Fibroblast of the conjunctiva (primary cell): ENCODE measurements at regions not wholly inside any gene's neighbourhood (a gene's known extent, or its start where the extent isn't known, plus 50 kb on each side); places are given as distances from the start of the nearest gene placed in this dataset.

Experiments
- DNase-seq: peaks from one replicate; pipeline ENCODE4 v3.0.0-alpha.2; 2010; ENCODE audit warnings: low read depth

GRCh38 chr6:81864124-81864523 lies 111.6 kb upstream of the TENT5A start:
- no peak for DNase-seq

- no peak for DNase-seq
Observed at GRCh38 chr6:81863123-81863522, 110.6 kb upstream of the TENT5A start.

GRCh38 chr6:81861281-81861680 lies 108.8 kb upstream of the TENT5A start:
- no peak for DNase-seq

- DNase-seq = peak; percentile 6
Observed at GRCh38 chr6:81859884-81860283, 107.4 kb upstream of the TENT5A start.

GRCh38 chr6:81857812-81858211 lies 105.3 kb upstream of the TENT5A start:
- no peak for DNase-seq

GRCh38 chr6:81856872-81857271 lies 104.4 kb upstream of the TENT5A start:
- no peak for DNase-seq

GRCh38 chr6:81854474-81854873 lies 102.0 kb upstream of the TENT5A start:
- no peak for DNase-seq

GRCh38 chr6:81853975-81854374 lies 101.5 kb upstream of the TENT5A start:
- no peak for DNase-seq

GRCh38 chr6:81849248-81849647 lies 96.8 kb upstream of the TENT5A start:
- DNase-seq = no peak

- DNase-seq = no peak
Observed at GRCh38 chr6:81847866-81848265, 95.4 kb upstream of the TENT5A start.

- DNase-seq = no peak
Observed at GRCh38 chr6:81844686-81845085, 92.2 kb upstream of the TENT5A start.

- no peak for DNase-seq
Observed at GRCh38 chr6:81843302-81843701, 90.8 kb upstream of the TENT5A start.

GRCh38 chr6:81842254-81842653 lies 89.8 kb upstream of the TENT5A start:
- no peak for DNase-seq

GRCh38 chr6:81838724-81839426 lies 86.4 kb upstream of the TENT5A start:
- no peak for DNase-seq

GRCh38 chr6:81838031-81838430 lies 85.5 kb upstream of the TENT5A start:
- no peak for DNase-seq

GRCh38 chr6:81834141-81834681 lies 81.7 kb upstream of the TENT5A start:
- no peak for DNase-seq

GRCh38 chr6:81832304-81832703 lies 79.8 kb upstream of the TENT5A start:
- no peak for DNase-seq

- DNase-seq = no peak
Observed at GRCh38 chr6:81831274-81831673, 78.8 kb upstream of the TENT5A start.

GRCh38 chr6:81826784-81827183 lies 74.3 kb upstream of the TENT5A start:
- DNase-seq = no peak

GRCh38 chr6:81822568-81822967 lies 70.1 kb upstream of the TENT5A start:
- DNase-seq = no peak

GRCh38 chr6:81821449-81821848 lies 69.0 kb upstream of the TENT5A start:
- DNase-seq = no peak

- DNase-seq = no peak
Observed at GRCh38 chr6:81820980-81821379, 68.5 kb upstream of the TENT5A start.

- no peak for DNase-seq
Observed at GRCh38 chr6:81820422-81820821, 67.9 kb upstream of the TENT5A start.

- no peak for DNase-seq
Observed at GRCh38 chr6:81819767-81820166, 67.3 kb upstream of the TENT5A start.
